HG03558 (cell line): ENCODE measurements at regions not wholly inside any gene's neighbourhood (a gene's known extent, or its start where the extent isn't known, plus 50 kb on each side); places are given as distances from the start of the nearest gene placed in this dataset.
"Not testable (repeated sequence)": the region's sequence is repeated elsewhere in the genome, so short reads cannot be mapped to it uniquely, and the experiment has no call there.

Source experiments
- ATAC-seq: cut with Tn5 transposase; IDR thresholded peaks from one replicate; pipeline ENCODE4 v1.9.1; 2021; ENCODE audit warnings: moderate number of reproducible peaks; ENCODE audit not compliant: unreplicated experiment; ENCODE audit errors: extremely low read depth

GRCh38 chr1:79530476-79530875, 523.9 kb upstream of the ADGRL4 start:
- no peak for ATAC-seq

GRCh38 chr1:79530055-79530454, 523.5 kb upstream of the ADGRL4 start:
- no peak for ATAC-seq

- ATAC-seq: no peak
Measured at GRCh38 chr1:79524126-79524525, 517.6 kb upstream of the ADGRL4 start.

- no peak for ATAC-seq
Measured at GRCh38 chr1:79519084-79519760, 512.7 kb upstream of the ADGRL4 start.

GRCh38 chr1:79517470-79518224, 511.1 kb upstream of the ADGRL4 start:
- no peak for ATAC-seq

- no peak for ATAC-seq
Measured at GRCh38 chr1:79507770-79508169, 501.2 kb upstream of the ADGRL4 start.

GRCh38 chr1:79501153-79501552, 494.6 kb upstream of the ADGRL4 start:
- ATAC-seq: no peak

GRCh38 chr1:79499541-79499940, 493.0 kb upstream of the ADGRL4 start:
- no peak for ATAC-seq

- no peak for ATAC-seq
Measured at GRCh38 chr1:79497193-79497773, 490.8 kb upstream of the ADGRL4 start.

- ATAC-seq: no peak
Measured at GRCh38 chr1:79496129-79496528, 489.6 kb upstream of the ADGRL4 start.

- ATAC-seq: not testable (repeated sequence)
Measured at GRCh38 chr1:79493702-79494101, 487.2 kb upstream of the ADGRL4 start.

GRCh38 chr1:79488572-79489121, 482.1 kb upstream of the ADGRL4 start:
- not testable (repeated sequence) for ATAC-seq

GRCh38 chr1:79478728-79479373, 472.3 kb upstream of the ADGRL4 start:
- no peak for ATAC-seq

GRCh38 chr1:79478160-79478559, 471.6 kb upstream of the ADGRL4 start:
- no peak for ATAC-seq

- ATAC-seq: peak; percentile 75
Measured at GRCh38 chr1:79472067-79472656, 465.6 kb upstream of the ADGRL4 start.

- no peak for ATAC-seq
Measured at GRCh38 chr1:79469139-79469538, 462.6 kb upstream of the ADGRL4 start.

- peak; percentile 98 for ATAC-seq
Measured at GRCh38 chr1:79460773-79461436, 454.4 kb upstream of the ADGRL4 start.

- ATAC-seq: no peak
Measured at GRCh38 chr1:79457562-79458224, 451.2 kb upstream of the ADGRL4 start.

- ATAC-seq: no peak
Measured at GRCh38 chr1:79448426-79448825, 441.9 kb upstream of the ADGRL4 start.
